ENCODE measurements at regions not wholly inside any gene's neighbourhood (a gene's known extent, or its start where the extent isn't known, plus 50 kb on each side); places are given as distances from the start of the nearest gene placed in this dataset.

- TF ChIP-seq FOXO4 (CRISPR knock-in tag; conservative IDR thresholded peaks at IDR 0.05) = no peak
Observed at GRCh38 chr5:157923765-157924164, 64.8 kb upstream of the CLINT1 start (continued).

GRCh38 chr5:157922026-157922425 is 63.1 kb upstream of the CLINT1 start:
- in situ Hi-C loops (cut with HindIII; ENCODE audit: extremely low pct_ligation_motif_present, low pct_unique_long_range_greater_than_20kb) (no loop called here), intact Hi-C loops (cut with micrococcal nuclease; ENCODE audit: unreplicated experiment) (no loop called here)
- no peak overlapping the region for H3K4me2 ChIP-seq (ENCODE audit: low read depth, low read length)
- no peaks in the 10 kb centered on the region for H4K20me1 ChIP-seq (ENCODE audit: insufficient read depth, low read length)
- FAIRE-seq (no peak), DNase-seq (ENCODE audit: low spot score) (no peak), ATAC-seq (no peak)
- H3K27ac ChIP-seq (ENCODE audit: extremely low read length, insufficient read depth, low read length) = no peak overlapping the region
- H3K9me3 ChIP-seq (ENCODE audit: low read length) = no peaks in the 10 kb centered on the region
- POLR2A ChIA-PET = no interaction called here
- no peak overlapping the region for H3K4me3 ChIP-seq (replicated peaks in 1 of 3; ENCODE audit: insufficient read depth in 1 of 3, low read depth in 2 of 3, low read length in 3 of 3)
- 86% methylated on average over 4 of the region's 4 CpGs for WGBS (ENCODE audit: low lambda C conversion rate)
- no peak overlapping the region for H2AFZ ChIP-seq (ENCODE audit: low read length)
- no peaks in the 10 kb centered on the region for H3K79me2 ChIP-seq (ENCODE audit: insufficient read depth, low read length)
- no peaks in the 10 kb centered on the region; a peak in 2 of 5 replicates for H3K27me3 ChIP-seq (ENCODE audit: control insufficient read depth in 1 of 2, insufficient read depth in 2 of 2, low read length in 2 of 2)
- CTCF ChIA-PET (ENCODE audit: low intra/inter-chr PET ratio, low total read pairs) = no interaction called here
- no TSS peak for BruUV-seq (replicated peaks)
- H3K36me3 ChIP-seq (replicated peaks in 1 of 2; ENCODE audit: control insufficient read depth in 1 of 2, insufficient read depth in 2 of 2, low read length in 2 of 2) = no peaks in the 10 kb centered on the region
- no peak overlapping the region for H3K9ac ChIP-seq (ENCODE audit: insufficient read depth, low read depth, low read length)
- peaks cover 37% of the 10 kb centered on the region for H3K4me1 ChIP-seq (ENCODE audit: insufficient read depth, low read length)
- TF ChIP-seq ZNF142 (CRISPR knock-in tag; IDR thresholded peaks at IDR 0.05) (no peak), ATF2 (CRISPR knock-in tag; IDR thresholded peaks at IDR 0.05) (no peak), MED13 (CRISPR knock-in tag; IDR thresholded peaks at IDR 0.05) (no peak), MXD4 (CRISPR knock-in tag; IDR thresholded peaks at IDR 0.05) (no peak), HMG20A (CRISPR knock-in tag; IDR thresholded peaks at IDR 0.05; ENCODE audit: borderline replicate concordance) (no peak), ZNF350 (CRISPR knock-in tag; IDR thresholded peaks at IDR 0.05; ENCODE audit: borderline replicate concordance, low read depth) (no peak), FOXA3 (CRISPR knock-in tag; IDR thresholded peaks at IDR 0.05) (no peak), ZNF777 (CRISPR knock-in tag; IDR thresholded peaks at IDR 0.05) (no peak), KDM1A (CRISPR knock-in tag; IDR thresholded peaks at IDR 0.05) (no peak), ZNF10 (CRISPR knock-in tag; IDR thresholded peaks at IDR 0.05; ENCODE audit: borderline replicate concordance, low read depth) (no peak), ZNF639 (CRISPR knock-in tag; conservative IDR thresholded peaks at IDR 0.05) (no peak), STAG1 (CRISPR knock-in tag; IDR thresholded peaks at IDR 0.05) (no peak), NFKB2 (CRISPR knock-in tag; IDR thresholded peaks at IDR 0.05; ENCODE audit: borderline replicate concordance) (no peak), ZNF232 (CRISPR knock-in tag; IDR thresholded peaks at IDR 0.05; ENCODE audit: borderline replicate concordance) (no peak), SMARCC2 (IDR thresholded peaks at IDR 0.05) (no peak)
